ENCODE measurements at regions not wholly inside any gene's neighbourhood (a gene's known extent, or its start where the extent isn't known, plus 50 kb on each side); places are given as distances from the start of the nearest gene placed in this dataset.

DNA sequence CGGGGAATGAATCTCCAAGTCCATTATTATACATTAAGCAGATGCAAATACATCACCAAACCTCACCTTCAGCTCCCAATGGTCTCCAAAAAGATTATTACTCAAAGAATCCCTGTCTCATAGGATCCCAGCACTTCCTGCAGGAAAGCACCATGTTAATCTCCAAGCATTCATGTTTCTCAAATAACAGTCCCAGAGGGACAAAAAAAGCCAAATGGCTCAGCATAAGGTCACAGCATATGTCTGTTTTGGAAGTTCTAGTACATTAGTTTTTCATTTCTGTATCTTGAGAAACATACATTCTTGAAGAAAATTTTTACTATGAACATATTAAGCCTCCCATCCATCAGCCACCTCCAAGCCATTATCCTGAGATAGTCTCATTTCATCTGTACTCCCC, 103.3 kb downstream of the METTL4 start:
- Mint-ChIP-seq H3K27me3 (ENCODE audit: insufficient read depth, unreplicated experiment) (peaks cover 13% of the 10 kb centered on the region), H3K9me3 (ENCODE audit: unreplicated experiment) (no peaks in the 10 kb centered on the region), H3K4me3 (ENCODE audit: unreplicated experiment) (no peak overlapping the region), H3K27ac (ENCODE audit: unreplicated experiment) (no peak overlapping the region), H3K4me1 (ENCODE audit: low read depth, unreplicated experiment) (no peaks in the 10 kb centered on the region), H3K36me3 (ENCODE audit: insufficient read depth, unreplicated experiment) (no peaks in the 10 kb centered on the region)
- no TSS peak for BruUV-seq (replicated peaks)
- intact Hi-C loops (cut with micrococcal nuclease; ENCODE audit: unreplicated experiment): no loop called here
- no peaks in the 10 kb centered on the region for H3K36me3 ChIP-seq (ENCODE audit: control insufficient read depth, insufficient read depth, low read length)
- H3K9me3 ChIP-seq: no peaks in the 10 kb centered on the region
- no peaks in the 10 kb centered on the region for H3K4me1 ChIP-seq
- ChIA-PET POLR2A (interaction anchor here (0.8 kb wide), 1 partner anchor 8 kb away, joined by 3 read pairs; no protein-coding TSS in a partner anchor), CTCF (no interaction called here)
- H3K4me3 ChIP-seq (ENCODE audit: low read depth, low read length): no peak overlapping the region
- no peak for DNase-seq
- TF ChIP-seq, protein P1, sequence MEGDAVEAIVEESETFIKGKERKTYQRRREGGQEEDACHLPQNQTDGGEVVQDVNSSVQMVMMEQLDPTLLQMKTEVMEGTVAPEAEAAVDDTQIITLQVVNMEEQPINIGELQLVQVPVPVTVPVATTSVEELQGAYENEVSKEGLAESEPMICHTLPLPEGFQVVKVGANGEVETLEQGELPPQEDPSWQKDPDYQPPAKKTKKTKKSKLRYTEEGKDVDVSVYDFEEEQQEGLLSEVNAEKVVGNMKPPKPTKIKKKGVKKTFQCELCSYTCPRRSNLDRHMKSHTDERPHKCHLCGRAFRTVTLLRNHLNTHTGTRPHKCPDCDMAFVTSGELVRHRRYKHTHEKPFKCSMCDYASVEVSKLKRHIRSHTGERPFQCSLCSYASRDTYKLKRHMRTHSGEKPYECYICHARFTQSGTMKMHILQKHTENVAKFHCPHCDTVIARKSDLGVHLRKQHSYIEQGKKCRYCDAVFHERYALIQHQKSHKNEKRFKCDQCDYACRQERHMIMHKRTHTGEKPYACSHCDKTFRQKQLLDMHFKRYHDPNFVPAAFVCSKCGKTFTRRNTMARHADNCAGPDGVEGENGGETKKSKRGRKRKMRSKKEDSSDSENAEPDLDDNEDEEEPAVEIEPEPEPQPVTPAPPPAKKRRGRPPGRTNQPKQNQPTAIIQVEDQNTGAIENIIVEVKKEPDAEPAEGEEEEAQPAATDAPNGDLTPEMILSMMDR (IDR thresholded peaks at IDR 0.05; ENCODE audit: insufficient read depth in 1 of 2, low read depth in 1 of 2, low read length in 1 of 2, severe bottlenecking in 1 of 2, unreplicated experiment in 1 of 2): no peak
- no peaks in the 10 kb centered on the region for H3K27me3 ChIP-seq (replicated peaks; ENCODE audit: control insufficient read depth, insufficient read depth, low read length)

DNA sequence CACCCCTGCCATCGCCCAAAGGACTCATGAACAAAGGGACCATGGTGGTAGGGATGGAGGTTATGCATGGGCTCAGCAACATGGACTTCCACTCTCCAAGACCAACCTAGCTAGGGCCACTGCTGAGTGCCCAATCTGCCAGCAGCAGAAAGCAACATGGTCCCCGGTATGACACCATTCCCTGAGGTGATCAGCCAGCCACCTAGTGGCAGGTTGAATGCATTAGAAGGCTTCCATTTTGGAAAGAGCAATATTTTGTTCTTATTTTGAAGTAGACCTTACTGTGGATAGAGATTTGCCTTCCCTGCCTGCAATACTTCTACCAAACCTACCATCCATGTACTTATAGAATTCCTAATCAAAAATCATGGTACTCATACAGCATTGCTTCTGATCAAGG, 99.8 kb downstream of the METTL4 start:
- intact Hi-C loops (cut with micrococcal nuclease; ENCODE audit: unreplicated experiment): no loop called here
- Mint-ChIP-seq H3K4me1 (ENCODE audit: low read depth, unreplicated experiment) (no peaks in the 10 kb centered on the region), H3K4me3 (ENCODE audit: unreplicated experiment) (no peak overlapping the region), H3K36me3 (ENCODE audit: insufficient read depth, unreplicated experiment) (no peaks in the 10 kb centered on the region), H3K9me3 (ENCODE audit: unreplicated experiment) (no peaks in the 10 kb centered on the region), H3K27ac (ENCODE audit: unreplicated experiment) (no peak overlapping the region), H3K27me3 (ENCODE audit: insufficient read depth, unreplicated experiment) (peaks cover 12% of the 10 kb centered on the region)
- Histone ChIP-seq H3K4me3 (ENCODE audit: low read depth, low read length) (no peak overlapping the region), H3K4me1 (no peaks in the 10 kb centered on the region), H3K9me3 (no peaks in the 10 kb centered on the region), H3K27me3 (replicated peaks; ENCODE audit: control insufficient read depth, insufficient read depth, low read length) (no peaks in the 10 kb centered on the region), H3K36me3 (ENCODE audit: control insufficient read depth, insufficient read depth, low read length) (no peaks in the 10 kb centered on the region)
- TF ChIP-seq, protein P1 (IDR thresholded peaks at IDR 0.05; ENCODE audit: insufficient read depth in 1 of 2, low read depth in 1 of 2, low read length in 1 of 2, severe bottlenecking in 1 of 2, unreplicated experiment in 1 of 2): peak in 1 of 2 experiments; percentile 17
- DNase-seq: peak in 1 of 2 experiments; percentile 7
- ChIA-PET CTCF (no interaction called here), POLR2A (no interaction called here)
- no TSS peak for BruUV-seq (replicated peaks)

DNA sequence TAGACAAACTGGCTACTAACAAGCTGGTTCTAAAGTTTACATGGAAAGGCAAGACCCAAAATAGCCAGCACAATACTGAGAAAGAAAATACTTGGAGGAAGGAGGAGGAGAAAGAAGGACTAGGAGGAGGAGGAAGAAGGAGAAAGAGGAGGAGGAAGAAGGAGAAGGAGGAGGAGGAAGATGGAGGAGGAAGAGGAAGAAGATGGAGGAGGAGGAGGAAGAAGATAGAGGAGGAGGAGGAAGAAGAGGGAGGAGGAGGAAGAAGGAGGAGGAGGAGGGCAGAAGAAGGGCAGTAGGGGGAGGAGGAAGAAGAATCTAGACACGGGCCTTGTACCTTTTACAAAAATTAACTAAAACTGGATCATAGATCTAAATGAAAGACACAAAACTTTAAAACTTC, 92.6 kb downstream of the METTL4 start:
- CTCF ChIA-PET: no interaction called here
- Mint-ChIP-seq H3K4me3 (ENCODE audit: unreplicated experiment) (no peak overlapping the region), H3K9me3 (ENCODE audit: unreplicated experiment) (no peaks in the 10 kb centered on the region), H3K36me3 (ENCODE audit: insufficient read depth, unreplicated experiment) (no peaks in the 10 kb centered on the region), H3K4me1 (ENCODE audit: low read depth, unreplicated experiment) (no peaks in the 10 kb centered on the region), H3K27me3 (ENCODE audit: insufficient read depth, unreplicated experiment) (peaks cover 12% of the 10 kb centered on the region), H3K27ac (ENCODE audit: unreplicated experiment) (no peak overlapping the region)
- peaks cover 2% of the 10 kb centered on the region for H3K27me3 ChIP-seq (replicated peaks; ENCODE audit: control insufficient read depth, insufficient read depth, low read length)
- H3K9me3 ChIP-seq: no peaks in the 10 kb centered on the region
- H3K4me3 ChIP-seq (ENCODE audit: low read depth, low read length): no peak overlapping the region
- no TSS peak for BruUV-seq (replicated peaks)
- intact Hi-C loops (cut with micrococcal nuclease; ENCODE audit: unreplicated experiment): no loop called here
- POLR2A ChIA-PET: no interaction called here
- DNase-seq: no peak
- H3K4me1 ChIP-seq: no peaks in the 10 kb centered on the region
- no peaks in the 10 kb centered on the region for H3K36me3 ChIP-seq (ENCODE audit: control insufficient read depth, insufficient read depth, low read length)
- TF ChIP-seq, protein P1 (IDR thresholded peaks at IDR 0.05; ENCODE audit: insufficient read depth in 1 of 2, low read depth in 1 of 2, low read length in 1 of 2, severe bottlenecking in 1 of 2, unreplicated experiment in 1 of 2): no peak

Measured in Caco-2 (cell line).